HG03354 (cell line): ENCODE measurements at regions not wholly inside any gene's neighbourhood (a gene's known extent, or its start where the extent isn't known, plus 50 kb on each side); places are given as distances from the start of the nearest gene placed in this dataset.
"Not testable (repeated sequence)": the region's sequence is repeated elsewhere in the genome, so short reads cannot be mapped to it uniquely, and the experiment has no call there.

Source experiments
- ATAC-seq: cut with Tn5 transposase; IDR thresholded peaks from one replicate; pipeline ENCODE4 v1.9.1; 2021; ENCODE audit warnings: mild to moderate bottlenecking; ENCODE audit not compliant: unreplicated experiment, poor library complexity, severe bottlenecking

GRCh38 chr21:7826174-7826573 is 2695.2 kb upstream of the TPTE start:
- not testable (repeated sequence) for ATAC-seq

GRCh38 chr21:7828260-7828659 is 2693.1 kb upstream of the TPTE start:
- not testable (repeated sequence) for ATAC-seq

GRCh38 chr21:7829411-7829810 is 2692.0 kb upstream of the TPTE start:
- not testable (repeated sequence) for ATAC-seq

- not testable (repeated sequence) for ATAC-seq
Measured at GRCh38 chr21:7837315-7837714, 2684.1 kb upstream of the TPTE start.

- ATAC-seq: not testable (repeated sequence)
Measured at GRCh38 chr21:7853426-7853825, 2668.0 kb upstream of the TPTE start.

- ATAC-seq: not testable (repeated sequence)
Measured at GRCh38 chr21:7853836-7854235, 2667.5 kb upstream of the TPTE start.
